ENCODE measurements at regions not wholly inside any gene's neighbourhood (a gene's known extent, or its start where the extent isn't known, plus 50 kb on each side); places are given as distances from the start of the nearest gene placed in this dataset.
A peak's percentile ranks its signal among the peaks of the same experiment; 100 is the strongest.

GRCh38 chr12:126191949-126192348, 1126.7 kb downstream of the AACS start:
- H3K4me3 ChIP-seq (ENCODE audit: low read depth, low read length): peak overlapping the region; percentile 56
- no peak for DNase-seq (ENCODE audit: low read depth)
- TF ChIP-seq CTCF (IDR thresholded peaks at IDR 0.05; ENCODE audit: insufficient read depth, low read length): no peak

DNA sequence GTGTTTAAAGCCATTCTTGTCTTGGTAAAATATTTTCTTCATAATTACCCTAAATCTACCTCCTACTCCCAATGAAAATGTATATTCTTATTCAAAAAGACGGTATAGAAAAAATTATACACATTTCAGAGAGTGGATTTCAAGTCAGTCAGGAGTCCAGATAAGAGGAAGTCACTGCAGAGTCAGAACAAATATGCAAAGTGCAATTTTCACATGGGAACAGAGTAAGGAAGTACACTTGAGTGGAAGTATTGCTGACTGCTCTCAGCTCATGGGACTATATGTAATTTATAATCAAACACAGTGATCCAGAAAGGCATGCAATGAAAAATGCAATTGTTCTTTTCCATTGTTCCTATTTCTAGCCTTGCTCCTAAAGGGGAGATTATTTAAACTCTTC, 1128.0 kb downstream of the AACS start:
- H3K4me3 ChIP-seq (ENCODE audit: low read depth, low read length): no peak overlapping the region
- TF ChIP-seq CTCF (IDR thresholded peaks at IDR 0.05; ENCODE audit: insufficient read depth, low read length): no peak
- DNase-seq (ENCODE audit: low read depth): no peak

DNA sequence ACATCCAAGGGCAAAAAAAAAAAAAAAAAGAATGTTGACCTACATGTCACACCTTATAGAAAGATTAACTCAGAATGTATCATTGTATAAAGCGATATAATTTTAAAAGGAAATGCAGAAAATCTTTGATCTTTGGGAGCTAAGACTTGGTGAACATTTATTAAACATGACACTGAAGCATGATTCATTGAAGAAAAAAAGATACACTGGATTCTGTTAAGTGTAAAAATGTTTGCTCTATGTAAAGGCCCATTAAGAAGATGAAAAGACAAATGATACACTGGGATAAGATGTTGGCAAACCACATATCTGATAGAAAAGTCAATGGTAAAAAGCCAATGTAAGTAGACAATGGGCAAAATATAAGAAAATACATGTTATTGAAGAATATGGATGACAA, 1131.0 kb downstream of the AACS start:
- no peak overlapping the region for H3K4me3 ChIP-seq (ENCODE audit: low read depth, low read length)
- no peak for TF ChIP-seq CTCF (IDR thresholded peaks at IDR 0.05; ENCODE audit: insufficient read depth, low read length)
- no peak for DNase-seq (ENCODE audit: low read depth)

DNA sequence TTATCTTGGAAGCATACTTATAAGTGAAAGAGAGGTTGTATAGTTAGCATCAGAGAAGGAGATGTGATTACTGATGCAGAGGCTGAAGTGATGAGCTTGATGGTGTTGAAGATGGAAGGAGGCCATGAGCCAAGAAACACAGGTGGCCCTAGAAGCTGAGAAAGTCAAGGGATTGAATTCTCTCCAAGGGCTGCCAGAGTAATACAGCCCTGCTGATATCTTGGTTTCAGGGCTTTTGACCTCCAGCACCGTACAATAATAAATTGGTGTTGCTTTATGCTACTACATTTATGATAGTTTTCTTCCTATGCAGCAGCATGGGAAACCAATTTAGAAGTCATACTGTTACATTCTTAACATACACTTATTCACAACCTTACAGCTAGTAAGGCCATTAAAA, 1133.3 kb downstream of the AACS start:
- DNase-seq (ENCODE audit: low read depth): no peak
- no peak for TF ChIP-seq CTCF (IDR thresholded peaks at IDR 0.05; ENCODE audit: insufficient read depth, low read length)
- H3K4me3 ChIP-seq (ENCODE audit: low read depth, low read length): no peak overlapping the region

DNA sequence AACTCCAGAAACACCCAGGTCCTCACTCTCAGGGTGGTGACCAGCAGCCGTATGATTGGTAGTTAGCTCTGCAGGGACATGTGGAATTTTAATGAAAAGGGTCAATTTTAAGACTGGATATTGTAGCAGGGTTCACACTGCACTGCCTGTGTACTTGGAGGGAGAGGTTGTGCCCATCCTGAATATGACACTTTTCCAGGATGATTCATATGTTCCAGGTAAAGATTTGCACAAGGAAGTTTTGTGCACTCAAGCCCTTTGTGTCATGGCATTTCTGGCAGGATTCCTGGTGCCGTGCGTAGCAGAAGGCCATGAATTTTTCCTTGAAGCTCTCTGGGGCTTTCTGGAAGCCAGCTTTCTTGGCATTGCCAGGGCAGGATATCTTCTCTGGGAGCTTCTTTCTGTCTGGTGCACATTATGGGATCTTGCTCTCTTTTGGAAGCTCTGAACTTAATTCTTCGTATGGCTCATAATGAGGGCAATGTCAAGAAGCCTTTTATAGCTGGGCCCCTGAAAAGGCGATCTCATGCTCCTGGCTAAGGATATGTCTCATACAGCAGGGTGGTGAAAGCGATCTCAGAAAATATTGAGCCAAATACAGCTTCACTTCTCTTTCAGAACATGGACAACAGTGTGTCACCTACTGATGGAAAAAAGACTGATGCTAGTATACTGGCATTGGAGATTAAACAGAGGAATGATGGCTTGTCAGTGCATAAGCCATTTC, 1133.9 kb downstream of the AACS start:
- H3K4me3 ChIP-seq (ENCODE audit: low read depth, low read length): no peak overlapping the region
- TF ChIP-seq CTCF (IDR thresholded peaks at IDR 0.05; ENCODE audit: insufficient read depth, low read length): no peak
- DNase-seq (ENCODE audit: low read depth): peak; percentile 44

DNA sequence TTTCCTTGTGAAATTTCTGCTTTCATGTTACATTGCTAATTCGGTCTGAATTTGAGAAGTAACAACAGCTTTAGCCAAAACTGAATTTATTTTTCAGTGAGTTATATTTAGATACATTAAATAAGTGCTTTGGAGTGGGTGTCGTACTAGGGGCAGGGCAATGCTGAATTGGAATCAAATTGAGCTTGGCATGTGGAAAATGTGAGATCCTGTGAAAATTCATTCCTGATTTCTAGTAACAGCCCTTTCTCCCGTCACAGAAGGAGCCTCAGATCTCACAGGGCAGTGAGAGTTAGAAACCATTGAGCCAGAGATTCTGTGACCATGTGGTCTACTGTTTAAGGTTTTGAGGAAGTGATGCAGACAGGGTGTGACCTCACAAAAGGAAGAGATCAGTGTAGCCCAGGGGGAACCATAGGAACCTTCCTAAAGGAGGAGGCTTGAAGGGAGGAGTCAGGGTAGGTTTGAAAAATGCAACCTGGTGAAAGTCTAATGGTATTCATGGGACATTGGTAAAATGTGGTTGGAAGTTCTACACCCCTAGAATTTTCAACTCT, 1136.8 kb downstream of the AACS start:
- no peak for TF ChIP-seq CTCF (IDR thresholded peaks at IDR 0.05; ENCODE audit: insufficient read depth, low read length)

More for the DNA sequence above, 1136.8 kb downstream of the AACS start:
- peak; percentile 25 for DNase-seq (ENCODE audit: low read depth)
- no peak overlapping the region for H3K4me3 ChIP-seq (ENCODE audit: low read depth, low read length)

Measured in fibroblast of the aortic adventitia (primary cell).